ENCODE measurements at regions not wholly inside any gene's neighbourhood (a gene's known extent, or its start where the extent isn't known, plus 50 kb on each side); places are given as distances from the start of the nearest gene placed in this dataset.

DNA sequence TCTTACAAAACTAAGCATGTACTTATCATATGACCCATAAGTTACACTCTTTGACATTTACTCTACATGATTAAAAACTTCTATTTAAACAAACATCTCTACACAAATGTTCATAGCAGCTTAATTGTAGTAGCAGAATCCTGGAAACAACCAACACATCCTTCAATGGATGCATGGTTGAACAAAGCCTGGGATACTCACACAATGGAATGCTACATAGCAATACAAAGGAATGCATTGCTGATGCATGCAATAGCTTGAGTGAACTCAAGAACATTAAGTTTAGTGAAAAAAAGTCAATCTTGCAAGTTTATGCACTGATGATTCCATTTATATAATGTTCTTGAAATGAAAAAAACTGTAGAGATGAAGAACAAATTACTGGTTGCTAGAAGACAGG, 686.9 kb downstream of the LRRIQ3 start:
- H3K27me3 ChIP-seq = no peaks in the 10 kb centered on the region
- H3K9me3 ChIP-seq = no peaks in the 10 kb centered on the region
- H3K4me1 ChIP-seq = no peaks in the 10 kb centered on the region
- no peak overlapping the region for H3K4me3 ChIP-seq
- no peak for DNase-seq
- H3K36me3 ChIP-seq = no peaks in the 10 kb centered on the region
- H3K27ac ChIP-seq = no peak overlapping the region
- intact Hi-C loops (cut with DNase I; ENCODE audit: low total_unique reads) = no loop called here
- TF ChIP-seq, protein P1, sequence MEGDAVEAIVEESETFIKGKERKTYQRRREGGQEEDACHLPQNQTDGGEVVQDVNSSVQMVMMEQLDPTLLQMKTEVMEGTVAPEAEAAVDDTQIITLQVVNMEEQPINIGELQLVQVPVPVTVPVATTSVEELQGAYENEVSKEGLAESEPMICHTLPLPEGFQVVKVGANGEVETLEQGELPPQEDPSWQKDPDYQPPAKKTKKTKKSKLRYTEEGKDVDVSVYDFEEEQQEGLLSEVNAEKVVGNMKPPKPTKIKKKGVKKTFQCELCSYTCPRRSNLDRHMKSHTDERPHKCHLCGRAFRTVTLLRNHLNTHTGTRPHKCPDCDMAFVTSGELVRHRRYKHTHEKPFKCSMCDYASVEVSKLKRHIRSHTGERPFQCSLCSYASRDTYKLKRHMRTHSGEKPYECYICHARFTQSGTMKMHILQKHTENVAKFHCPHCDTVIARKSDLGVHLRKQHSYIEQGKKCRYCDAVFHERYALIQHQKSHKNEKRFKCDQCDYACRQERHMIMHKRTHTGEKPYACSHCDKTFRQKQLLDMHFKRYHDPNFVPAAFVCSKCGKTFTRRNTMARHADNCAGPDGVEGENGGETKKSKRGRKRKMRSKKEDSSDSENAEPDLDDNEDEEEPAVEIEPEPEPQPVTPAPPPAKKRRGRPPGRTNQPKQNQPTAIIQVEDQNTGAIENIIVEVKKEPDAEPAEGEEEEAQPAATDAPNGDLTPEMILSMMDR (IDR thresholded peaks at IDR 0.05) = no peak
- TF ChIP-seq EP300 (IDR thresholded peaks at IDR 0.05) = no peak
- no peak for TF ChIP-seq POLR2A (IDR thresholded peaks at IDR 0.05)
- no peak for TF ChIP-seq POLR2AphosphoS5 (IDR thresholded peaks at IDR 0.05)

DNA sequence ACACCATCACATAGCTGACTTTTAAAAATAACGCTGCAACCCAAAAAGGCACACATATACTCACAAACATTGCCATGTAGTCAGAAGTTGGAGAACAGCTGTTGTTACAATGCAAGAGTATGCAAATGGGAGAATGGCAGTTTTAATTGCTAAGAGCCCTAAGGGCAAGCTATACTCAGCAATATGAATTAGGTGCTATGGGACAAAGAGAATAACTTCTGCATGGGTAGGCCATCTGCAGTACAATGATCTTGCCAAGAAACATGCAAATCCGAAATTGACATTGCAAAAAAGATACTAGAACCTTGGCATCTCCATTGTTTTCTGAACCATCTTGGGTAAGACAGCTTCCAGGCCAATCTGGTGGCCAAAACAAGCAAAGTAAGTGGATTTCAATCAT, 697.8 kb downstream of the LRRIQ3 start:
- 30 to 65% (median 53%) methylated on average over 2 of the region's 2 CpGs for WGBS, 5 donors
- intact Hi-C loops (cut with DNase I; ENCODE audit: low total_unique reads) = no loop called here
- no peak for TF ChIP-seq EP300 (IDR thresholded peaks at IDR 0.05)
- TF ChIP-seq POLR2A (IDR thresholded peaks at IDR 0.05) = no peak
- no peak for TF ChIP-seq POLR2AphosphoS5 (IDR thresholded peaks at IDR 0.05)
- TF ChIP-seq, protein P1 (IDR thresholded peaks at IDR 0.05) = no peak

DNA sequence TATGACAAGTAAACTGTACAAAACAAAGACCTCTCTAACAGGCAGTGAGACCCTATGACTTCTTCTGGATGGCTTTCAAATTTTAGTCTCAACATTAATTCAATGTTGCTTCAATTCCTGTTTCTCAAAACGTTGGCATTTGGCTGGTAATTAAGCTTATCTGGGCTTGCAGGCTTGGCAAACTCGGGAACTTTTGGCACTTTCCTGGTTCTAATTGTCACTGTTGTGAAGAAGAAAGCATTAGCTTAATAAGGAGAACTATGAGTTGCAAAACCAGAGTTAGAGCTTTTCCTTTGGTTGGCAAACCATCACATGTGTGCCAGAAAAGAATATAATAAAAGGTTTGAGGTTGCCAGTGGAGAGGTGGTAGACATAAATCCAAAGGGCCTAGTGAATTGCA, 698.3 kb downstream of the LRRIQ3 start:
- Histone ChIP-seq H3K27ac (no peak overlapping the region), H3K27me3 (no peaks in the 10 kb centered on the region), H3K4me3 (no peak overlapping the region), H3K36me3 (no peaks in the 10 kb centered on the region), H3K4me1 (no peaks in the 10 kb centered on the region), H3K9me3 (no peaks in the 10 kb centered on the region)
- 12 to 43% (median 30%) methylated on average over 2 of the region's 2 CpGs for WGBS, 5 donors
- TF ChIP-seq EP300 (IDR thresholded peaks at IDR 0.05) (no peak), POLR2A (IDR thresholded peaks at IDR 0.05) (no peak), POLR2AphosphoS5 (IDR thresholded peaks at IDR 0.05) (no peak)
- TF ChIP-seq, protein P1 (IDR thresholded peaks at IDR 0.05) = no peak
- no peak for DNase-seq
- intact Hi-C loops (cut with DNase I; ENCODE audit: low total_unique reads) = no loop called here

More for the DNA sequence above, 697.8 kb downstream of the LRRIQ3 start:
- no peak for DNase-seq
- Histone ChIP-seq H3K4me3 (no peak overlapping the region), H3K36me3 (no peaks in the 10 kb centered on the region), H3K27ac (no peak overlapping the region), H3K4me1 (no peaks in the 10 kb centered on the region), H3K9me3 (no peaks in the 10 kb centered on the region), H3K27me3 (no peaks in the 10 kb centered on the region)

DNA sequence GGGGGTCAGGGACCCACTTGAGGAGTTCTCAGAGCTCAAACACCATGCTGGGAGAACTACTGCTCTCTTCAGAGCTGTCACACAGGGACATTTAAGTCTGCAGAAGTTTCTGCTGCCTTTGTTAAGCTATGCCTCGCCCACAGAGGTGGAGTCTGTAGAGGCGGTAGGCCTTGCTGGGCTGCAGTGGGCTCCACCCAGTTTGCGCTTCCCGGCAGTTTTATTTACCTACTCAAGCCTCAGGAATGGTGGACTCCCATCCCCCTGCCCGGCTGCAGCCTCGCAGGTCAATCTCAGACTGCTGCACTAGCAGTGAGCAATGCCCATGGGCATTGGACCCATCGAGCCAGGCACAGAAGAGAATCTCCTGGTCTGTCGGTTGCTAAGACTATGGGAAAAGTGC, 706.4 kb downstream of the LRRIQ3 start:
- TF ChIP-seq POLR2AphosphoS5 (IDR thresholded peaks at IDR 0.05) = no peak
- TF ChIP-seq, protein P1 (IDR thresholded peaks at IDR 0.05) = no peak
- DNase-seq = no peak
- Histone ChIP-seq H3K27ac (no peak overlapping the region), H3K27me3 (no peaks in the 10 kb centered on the region), H3K9me3 (peaks cover 0 to 7% (median 0%) of the 10 kb centered on the region in 4 donors), H3K4me3 (no peak overlapping the region), H3K36me3 (no peaks in the 10 kb centered on the region), H3K4me1 (no peaks in the 10 kb centered on the region)
- intact Hi-C loops (cut with DNase I; ENCODE audit: low total_unique reads) = no loop called here
- WGBS, 5 donors = 80 to 91% (median 80%) methylated on average over 4 to 8 of the region's 8 CpGs
